BLaER1 treated with 17β-estradiol and CSF1 and Interleukin-3, amounts not matched to agents 10 nM and 100 nM (cell line): ENCODE measurements at regions not wholly inside any gene's neighbourhood (a gene's known extent, or its start where the extent isn't known, plus 50 kb on each side); places are given as distances from the start of the nearest gene placed in this dataset.

ENCODE experiments used
- H3K27ac ChIP-seq, 11 experiments: shearing (Covaris generic); formaldehyde crosslinking; 2 replicates each; pipeline ENCODE4 v1.8.1; 2022
- H3K27me3 ChIP-seq, 11 experiments: shearing (Covaris generic); formaldehyde crosslinking; 2 replicates each; pipeline ENCODE4 v1.8.1; 2022
- H3K36me3 ChIP-seq, 11 experiments: shearing (Covaris generic); formaldehyde crosslinking; 2 replicates each; pipeline ENCODE4 v1.8.1; 2022
- H3K4me1 ChIP-seq, 10 experiments: shearing (Covaris generic); formaldehyde crosslinking; 2 replicates each; pipeline ENCODE4 v1.8.1; 2022
- H3K4me2 ChIP-seq, 11 experiments: shearing (Covaris generic); formaldehyde crosslinking; 2 replicates each; pipeline ENCODE4 v1.8.1; 2022
- H3K4me3 ChIP-seq, 10 experiments: shearing (Covaris generic); formaldehyde crosslinking; 2 replicates each; pipeline ENCODE4 v1.8.1; 2022
- H3K9ac ChIP-seq, 11 experiments: shearing (Covaris generic); formaldehyde crosslinking; 2 replicates each; pipeline ENCODE4 v1.8.1; 2022
- H3K9me3 ChIP-seq, 11 experiments: shearing (Covaris generic); formaldehyde crosslinking; replicated peaks in 1 of 11; 2 replicates each; pipeline ENCODE4 v1.8.1; 2022
- H4K20me1 ChIP-seq, 11 experiments: shearing (Covaris generic); formaldehyde crosslinking; 2 replicates each; pipeline ENCODE4 v1.8.1; 2022
- Cebpa-rat ChIP-seq, 11 experiments: shearing (Covaris generic); IDR thresholded peaks; 2 replicates each; pipeline ENCODE4 v1.8.1; 2022

GRCh38 chr18:38571651-38572050, 1006.1 kb upstream of the CELF4 start:
- Histone ChIP-seq H3K36me3 (no peaks in the 10 kb centered on the region; a peak in 1 of 22 replicates), H3K4me1 (peaks cover 0 to 35% (median 10%) of the 10 kb centered on the region in 10 experiments; a peak in 11 of 20 replicates), H3K9me3 (peaks cover 4 to 71% (median 44%) of the 10 kb centered on the region in 11 experiments; a peak in 15 of 22 replicates), H3K4me2 (no peak overlapping the region), H4K20me1 (no peaks in the 10 kb centered on the region), H3K27ac (no peak overlapping the region), H3K4me3 (no peak overlapping the region; a peak in 1 of 20 replicates), H3K9ac (no peak overlapping the region), H3K27me3 (no peaks in the 10 kb centered on the region)
- TF ChIP-seq Cebpa-rat (IDR thresholded peaks at IDR 0.05), result no peak

GRCh38 chr18:38565513-38565912, 999.9 kb upstream of the CELF4 start:
- Histone ChIP-seq H3K9me3 (peaks cover 0 to 75% (median 61%) of the 10 kb centered on the region in 11 experiments; a peak in 20 of 22 replicates), H3K36me3 (0 out of 22 replicates have a peak, but pooled peaks cover 0 to 5% (median 0%) of the 10 kb centered on the region in 11 experiments), H3K4me3 (no peak overlapping the region), H3K27ac (no peak overlapping the region), H3K27me3 (no peaks in the 10 kb centered on the region), H3K4me2 (no peak overlapping the region), H3K9ac (no peak overlapping the region), H3K4me1 (peaks cover 0 to 33% (median 10%) of the 10 kb centered on the region in 10 experiments; a peak in 10 of 20 replicates), H4K20me1 (no peaks in the 10 kb centered on the region)
- TF ChIP-seq Cebpa-rat (IDR thresholded peaks at IDR 0.05), result no peak

- TF ChIP-seq Cebpa-rat (IDR thresholded peaks at IDR 0.05), result no peak
- Histone ChIP-seq H3K4me2 (no peak overlapping the region), H3K4me3 (no peak overlapping the region), H3K27me3 (no peaks in the 10 kb centered on the region), H3K27ac (no peak overlapping the region), H3K4me1 (peaks cover 0 to 25% (median 10%) of the 10 kb centered on the region in 10 experiments; a peak in 10 of 20 replicates), H3K9ac (no peak overlapping the region), H3K9me3 (peaks cover 0 to 80% (median 62%) of the 10 kb centered on the region in 11 experiments; a peak in 20 of 22 replicates), H3K36me3 (0 out of 22 replicates have a peak, but pooled peaks cover 0 to 5% (median 0%) of the 10 kb centered on the region in 11 experiments), H4K20me1 (no peaks in the 10 kb centered on the region)
Measured at GRCh38 chr18:38563396-38563980, 997.9 kb upstream of the CELF4 start.

- Histone ChIP-seq H3K9ac (no peak overlapping the region), H3K27me3 (no peaks in the 10 kb centered on the region), H3K27ac (no peak overlapping the region), H3K4me2 (no peak overlapping the region), H4K20me1 (no peaks in the 10 kb centered on the region), H3K4me3 (no peak overlapping the region), H3K36me3 (no peaks in the 10 kb centered on the region), H3K9me3 (peaks cover 0 to 45% (median 34%) of the 10 kb centered on the region in 11 experiments; a peak in 18 of 22 replicates), H3K4me1 (no peaks in the 10 kb centered on the region)
- TF ChIP-seq Cebpa-rat (IDR thresholded peaks at IDR 0.05), result no peak
Measured at GRCh38 chr18:38557006-38557405, 991.4 kb upstream of the CELF4 start.

GRCh38 chr18:38552732-38553321, 987.2 kb upstream of the CELF4 start:
- no peaks in the 10 kb centered on the region for H4K20me1 ChIP-seq
- no peak overlapping the region for H3K27ac ChIP-seq
- no peaks in the 10 kb centered on the region for H3K36me3 ChIP-seq
- no peak overlapping the region for H3K4me2 ChIP-seq
- H3K9me3 ChIP-seq, result peaks cover 0 to 29% (median 8%) of the 10 kb centered on the region in 11 experiments; a peak in 8 of 22 replicates
- no peak overlapping the region for H3K9ac ChIP-seq
- no peaks in the 10 kb centered on the region for H3K27me3 ChIP-seq
- no peak for TF ChIP-seq Cebpa-rat (IDR thresholded peaks at IDR 0.05)
- H3K4me1 ChIP-seq, result no peaks in the 10 kb centered on the region
- H3K4me3 ChIP-seq, result no peak overlapping the region

GRCh38 chr18:38551881-38552280, 986.3 kb upstream of the CELF4 start:
- H3K27ac ChIP-seq, result no peak overlapping the region
- H3K9ac ChIP-seq, result no peak overlapping the region
- peaks cover 0 to 30% (median 8%) of the 10 kb centered on the region in 11 experiments; a peak in 8 of 22 replicates for H3K9me3 ChIP-seq
- H3K4me2 ChIP-seq, result no peak overlapping the region
- no peaks in the 10 kb centered on the region for H3K4me1 ChIP-seq
- no peak for TF ChIP-seq Cebpa-rat (IDR thresholded peaks at IDR 0.05)
- no peaks in the 10 kb centered on the region for H4K20me1 ChIP-seq
- no peaks in the 10 kb centered on the region for H3K27me3 ChIP-seq
- no peaks in the 10 kb centered on the region for H3K36me3 ChIP-seq
- no peak overlapping the region for H3K4me3 ChIP-seq

- Histone ChIP-seq H3K4me2 (no peak overlapping the region), H3K27ac (no peak overlapping the region), H4K20me1 (no peaks in the 10 kb centered on the region), H3K9ac (no peak overlapping the region), H3K4me1 (peaks cover 0 to 6% (median 0%) of the 10 kb centered on the region in 10 experiments; a peak in 5 of 20 replicates), H3K9me3 (peaks cover 0 to 52% (median 25%) of the 10 kb centered on the region in 11 experiments; a peak in 16 of 22 replicates), H3K27me3 (no peaks in the 10 kb centered on the region), H3K36me3 (no peaks in the 10 kb centered on the region), H3K4me3 (no peak overlapping the region)
- no peak for TF ChIP-seq Cebpa-rat (IDR thresholded peaks at IDR 0.05)
Measured at GRCh38 chr18:38545071-38545470, 979.5 kb upstream of the CELF4 start.

- TF ChIP-seq Cebpa-rat (IDR thresholded peaks at IDR 0.05), result no peak
- H3K27me3 ChIP-seq, result no peaks in the 10 kb centered on the region
- no peak overlapping the region for H3K27ac ChIP-seq
- H4K20me1 ChIP-seq, result no peaks in the 10 kb centered on the region
- peaks cover 4 to 20% (median 12%) of the 10 kb centered on the region in 10 experiments; a peak in 15 of 20 replicates for H3K4me1 ChIP-seq
- H3K4me2 ChIP-seq, result peak overlapping the region in 5 of 11 experiments; percentile 17 to 40 (median 29); a peak in 7 of 22 replicates
- no peak overlapping the region for H3K9ac ChIP-seq
- no peak overlapping the region for H3K4me3 ChIP-seq
- peaks cover 10 to 58% (median 33%) of the 10 kb centered on the region in 11 experiments; a peak in 17 of 22 replicates for H3K9me3 ChIP-seq
- no peaks in the 10 kb centered on the region for H3K36me3 ChIP-seq
Measured at GRCh38 chr18:38539856-38540255, 974.3 kb upstream of the CELF4 start.

GRCh38 chr18:38539371-38539770, 973.8 kb upstream of the CELF4 start:
- Histone ChIP-seq H3K9me3 (peaks cover 11 to 59% (median 34%) of the 10 kb centered on the region in 11 experiments; a peak in 19 of 22 replicates), H4K20me1 (no peaks in the 10 kb centered on the region), H3K27me3 (no peaks in the 10 kb centered on the region), H3K4me3 (no peak overlapping the region), H3K4me1 (peaks cover 4 to 20% (median 12%) of the 10 kb centered on the region in 10 experiments; a peak in 15 of 20 replicates), H3K9ac (no peak overlapping the region), H3K27ac (no peak overlapping the region), H3K36me3 (no peaks in the 10 kb centered on the region), H3K4me2 (peak overlapping the region in 9 of 11 experiments; percentile 9 to 40 (median 21); a peak in 11 of 22 replicates)
- TF ChIP-seq Cebpa-rat (IDR thresholded peaks at IDR 0.05), result no peak
